HG03025 (cell line): ENCODE measurements at regions not wholly inside any gene's neighbourhood (a gene's known extent, or its start where the extent isn't known, plus 50 kb on each side); places are given as distances from the start of the nearest gene placed in this dataset.
A peak's percentile ranks its signal among the peaks of the same experiment; 100 is the strongest.
"Not testable (repeated sequence)": the region's sequence is repeated elsewhere in the genome, so short reads cannot be mapped to it uniquely, and the experiment has no call there.

Source experiments
- ATAC-seq: cut with Tn5 transposase; IDR thresholded peaks from one replicate; pipeline ENCODE4 v1.9.1; 2021; ENCODE audit warnings: mild to moderate bottlenecking, moderate library complexity; ENCODE audit not compliant: unreplicated experiment, low FRiP score

- ATAC-seq = no peak
Observed at GRCh38 chr2:195538937-195539336, 118.1 kb upstream of the SLC39A10 start.

GRCh38 chr2:195537811-195538210 lies 119.2 kb upstream of the SLC39A10 start:
- ATAC-seq = no peak

GRCh38 chr2:195536906-195537305 lies 120.1 kb upstream of the SLC39A10 start:
- no peak for ATAC-seq

GRCh38 chr2:195535911-195536522 lies 121.0 kb upstream of the SLC39A10 start:
- peak; percentile 89 for ATAC-seq

GRCh38 chr2:195534971-195535370 lies 122.1 kb upstream of the SLC39A10 start:
- no peak for ATAC-seq

- no peak for ATAC-seq
Observed at GRCh38 chr2:195533771-195534642, 123.0 kb upstream of the SLC39A10 start.

- peak; percentile 37 for ATAC-seq
Observed at GRCh38 chr2:195532628-195533271, 124.3 kb upstream of the SLC39A10 start.

- no peak for ATAC-seq
Observed at GRCh38 chr2:195532255-195532627, 124.8 kb upstream of the SLC39A10 start.

GRCh38 chr2:195531754-195532153 lies 125.3 kb upstream of the SLC39A10 start:
- no peak for ATAC-seq

GRCh38 chr2:195523242-195523641 lies 133.8 kb upstream of the SLC39A10 start:
- not testable (repeated sequence) for ATAC-seq

- no peak for ATAC-seq
Observed at GRCh38 chr2:195521589-195521988, 135.4 kb upstream of the SLC39A10 start.

GRCh38 chr2:195520671-195521155 lies 136.3 kb upstream of the SLC39A10 start:
- ATAC-seq = no peak

- no peak for ATAC-seq
Observed at GRCh38 chr2:195515551-195515950, 141.5 kb upstream of the SLC39A10 start.

GRCh38 chr2:195514365-195514764 lies 142.7 kb upstream of the SLC39A10 start:
- no peak for ATAC-seq

- no peak for ATAC-seq
Observed at GRCh38 chr2:195513119-195513518, 143.9 kb upstream of the SLC39A10 start.

- no peak for ATAC-seq
Observed at GRCh38 chr2:195509551-195509950, 147.5 kb upstream of the SLC39A10 start.

- ATAC-seq = no peak
Observed at GRCh38 chr2:195508139-195508455, 148.9 kb upstream of the SLC39A10 start.

GRCh38 chr2:195507447-195508138 lies 149.4 kb upstream of the SLC39A10 start:
- no peak for ATAC-seq

GRCh38 chr2:195505701-195506100 lies 151.3 kb upstream of the SLC39A10 start:
- ATAC-seq = peak; percentile 84

GRCh38 chr2:195503208-195503607 lies 153.8 kb upstream of the SLC39A10 start:
- no peak for ATAC-seq

- no peak for ATAC-seq
Observed at GRCh38 chr2:195501746-195502145, 155.3 kb upstream of the SLC39A10 start.
